H1 (cell line): ENCODE measurements at regions not wholly inside any gene's neighbourhood (a gene's known extent, or its start where the extent isn't known, plus 50 kb on each side); places are given as distances from the start of the nearest gene placed in this dataset.

ENCODE experiments used
- CTCF ChIA-PET: fragments of 300-600 bp; sonication (Branson Sonifier 250); formaldehyde crosslinking; loops from one replicate; lab custom pipeline; 2021; ENCODE audit not compliant: partially characterized antibody; lab: Charles Lee
- POLR2A ChIA-PET: fragments of 300-600 bp; sonication (Branson Sonifier 250); formaldehyde crosslinking; loops from one replicate; lab custom pipeline; 2021; ENCODE audit warnings: inconsistent platforms; ENCODE audit not compliant: partially characterized antibody; lab: Charles Lee
- DNase-seq, 2 experiments: peaks; one replicate each; pipeline versions ENCODE4 v3.0.0 to v3.0.0-alpha.2; 2010 to 2022; ENCODE audit warnings: low spot score in 2 of 2, low read depth in 1 of 2, mixed read lengths in 1 of 2
- FAIRE-seq: peaks from 2 replicates; lab custom pipeline; 2011; peaks lifted over from hg19 to GRCh38; lab: Jason Lieb, UNC
- H2AFZ ChIP-seq: 2 replicates; pipeline ENCODE4 v1.8.1; 2012; ENCODE audit warnings: low read length, inconsistent platforms
- H2AK5ac ChIP-seq: 2 replicates; pipeline ENCODE4 v1.6.1; 2013; ENCODE audit warnings: low read depth, low read length
- H2BK120ac ChIP-seq: replicated peaks from 2 replicates; pipeline ENCODE3; 2013; ENCODE audit warnings: low read depth, low read length, inconsistent platforms
- H2BK12ac ChIP-seq: 2 replicates; pipeline ENCODE4 v1.6.1; 2013; ENCODE audit warnings: low read depth, low read length
- H2BK15ac ChIP-seq: 2 replicates; pipeline ENCODE4 v1.6.1; 2013; ENCODE audit warnings: low read length
- H2BK20ac ChIP-seq: 2 replicates; pipeline ENCODE4 v1.6.1; 2013; ENCODE audit warnings: low read length
- H2BK5ac ChIP-seq: 2 replicates; pipeline ENCODE4 v1.6.1; 2013; ENCODE audit warnings: low read depth, low read length
- H3K14ac ChIP-seq: 2 replicates; pipeline ENCODE4 v1.6.1; 2013; ENCODE audit warnings: inconsistent platforms; ENCODE audit not compliant: insufficient read length
- H3K18ac ChIP-seq: 2 replicates; pipeline ENCODE4 v1.6.1; 2013; ENCODE audit warnings: low read length; ENCODE audit errors: extremely low read depth
- H3K23ac ChIP-seq: 2 replicates; pipeline ENCODE4 v1.6.1; 2013; ENCODE audit warnings: inconsistent platforms; ENCODE audit not compliant: insufficient read length
- H3K23me2 ChIP-seq: 2 replicates; pipeline ENCODE4 v1.6.1; 2013; ENCODE audit warnings: low read depth, low read length
- H3K27ac ChIP-seq: 2 replicates; pipeline ENCODE4 v1.6.1; 2011; ENCODE audit warnings: low read depth, low read length, inconsistent platforms
- H3K27me3 ChIP-seq, 4 experiments: replicated peaks in 1 of 4; 1 replicate in 1 of 4; 2 replicates in 3 of 4; pipeline versions ENCODE4 v1.6.1 to v1.8.1; 2011 to 2013; ENCODE audit warnings: low read length in 3 of 4, mild to moderate bottlenecking in 3 of 4, inconsistent platforms in 2 of 4, mixed read lengths in 2 of 4, moderate library complexity in 1 of 4; ENCODE audit not compliant: control insufficient read depth in 3 of 4, insufficient read depth in 3 of 4; ENCODE audit errors: extremely low read depth in 1 of 4
- H3K36me3 ChIP-seq, 4 experiments: 2 replicates each; pipeline versions ENCODE4 v1.6.1 to v1.8.1; 2011 to 2013; ENCODE audit warnings: mild to moderate bottlenecking in 4 of 4, low read length in 3 of 4, moderate library complexity in 2 of 4, control low read depth in 1 of 4, inconsistent platforms in 1 of 4; ENCODE audit not compliant: insufficient read depth in 4 of 4, control insufficient read depth in 2 of 4
- H3K4ac ChIP-seq: replicated peaks from 2 replicates; pipeline ENCODE3; 2013; ENCODE audit warnings: low read length, low read depth, mixed read lengths, inconsistent platforms; ENCODE audit not compliant: insufficient read length
- H3K4me1 ChIP-seq, 4 experiments: replicated peaks in 1 of 4; 1 replicate in 1 of 4; 2 replicates in 3 of 4; pipeline versions ENCODE4 v1.6.1 to v1.8.1; 2011 to 2013; ENCODE audit warnings: low read length in 3 of 4, inconsistent platforms in 2 of 4, mixed read lengths in 1 of 4; ENCODE audit not compliant: insufficient read depth in 4 of 4, control insufficient read depth in 3 of 4
- H3K4me2 ChIP-seq, 2 experiments: 2 replicates each; pipeline versions ENCODE4 v1.6.1 to v1.8.1; 2011 to 2013; ENCODE audit warnings: low read depth in 2 of 2, low read length in 2 of 2, control low read depth in 1 of 2, inconsistent platforms in 1 of 2, mild to moderate bottlenecking in 1 of 2; ENCODE audit not compliant: insufficient read depth in 1 of 2
- H3K4me3 ChIP-seq, 4 experiments: fragments of 200-600, 300-600 bp in 1 of 4; sonication (generic), shearing (Covaris generic), sonication (Bioruptor Twin) in 1 of 4; 2 replicates each; pipeline versions ENCODE4 v1.5.1 to v1.8.1; 2011 to 2016; ENCODE audit warnings: low read length in 4 of 4, low read depth in 3 of 4, control low read depth in 2 of 4, inconsistent platforms in 2 of 4, mild to moderate bottlenecking in 2 of 4, mixed read lengths in 1 of 4, moderate library complexity in 1 of 4; ENCODE audit not compliant: insufficient read depth in 2 of 4; ENCODE audit errors: extremely low read depth in 1 of 4
- H3K56ac ChIP-seq: replicated peaks from 2 replicates; pipeline ENCODE3; 2013; ENCODE audit warnings: low read depth, mild to moderate bottlenecking, mixed read lengths, low read length, inconsistent platforms; ENCODE audit not compliant: insufficient read length
- H3K79me1 ChIP-seq: 2 replicates; pipeline ENCODE4 v1.6.1; 2013; ENCODE audit warnings: low read depth, low read length, control low read depth
- H3K79me2 ChIP-seq, 2 experiments: 2 replicates each; pipeline versions ENCODE4 v1.6.1 to v1.8.1; 2012 to 2013; ENCODE audit warnings: low read length in 2 of 2, mild to moderate bottlenecking in 2 of 2, inconsistent platforms in 1 of 2; ENCODE audit not compliant: insufficient read depth in 2 of 2, control insufficient read depth in 1 of 2
- H3K9ac ChIP-seq, 4 experiments: replicated peaks in 1 of 4; 1 replicate in 1 of 4; 2 replicates in 3 of 4; pipeline versions ENCODE4 v1.6.1 to v1.8.1; 2011 to 2013; ENCODE audit warnings: low read depth in 3 of 4, low read length in 3 of 4, control low read depth in 2 of 4, mild to moderate bottlenecking in 2 of 4, moderate library complexity in 2 of 4, inconsistent platforms in 1 of 4; ENCODE audit errors: extremely low read depth in 1 of 4
- H3K9me3 ChIP-seq, 2 experiments: 2 replicates each; pipeline versions ENCODE4 v1.6.1 to v1.8.1; 2012 to 2013; ENCODE audit warnings: mild to moderate bottlenecking in 2 of 2, moderate library complexity in 2 of 2, control low read depth in 1 of 2, inconsistent platforms in 1 of 2, low read depth in 1 of 2, low read length in 1 of 2, mixed read lengths in 1 of 2; ENCODE audit not compliant: insufficient read depth in 2 of 2
- H4K20me1 ChIP-seq, 2 experiments: replicated peaks in 1 of 2; 2 replicates each; pipeline versions ENCODE3 to v1.8.1; 2011 to 2013; ENCODE audit warnings: inconsistent platforms in 2 of 2, low read length in 2 of 2, mild to moderate bottlenecking in 1 of 2; ENCODE audit not compliant: insufficient read depth in 2 of 2, control insufficient read depth in 1 of 2
- H4K5ac ChIP-seq: 2 replicates; pipeline ENCODE4 v1.6.1; 2013; ENCODE audit warnings: low read length, low read depth, mixed read lengths, inconsistent platforms; ENCODE audit not compliant: insufficient read length
- H4K8ac ChIP-seq: 2 replicates; pipeline ENCODE4 v1.8.0; 2013; ENCODE audit warnings: mild to moderate bottlenecking, moderate library complexity, low read length, inconsistent platforms; ENCODE audit not compliant: insufficient read depth; ENCODE audit errors: extremely low read depth
- H4K91ac ChIP-seq: replicated peaks from 2 replicates; pipeline ENCODE3; 2013; ENCODE audit warnings: low read length, mixed read lengths, inconsistent platforms; ENCODE audit not compliant: insufficient read length
- ASH2L ChIP-seq: fragments of 200-600, 300-600 bp; sonication (generic); IDR thresholded peaks from one replicate; pipeline ENCODE4 v1.7.1; 2017; ENCODE audit warnings: low read length
- BACH1 ChIP-seq: IDR thresholded peaks from 2 replicates; pipeline ENCODE4 v1.6.1; 2012; ENCODE audit warnings: low read length, improper control_type of control experiment
- CHD2 ChIP-seq: IDR thresholded peaks from 2 replicates; pipeline ENCODE4 v1.6.1; 2012; ENCODE audit warnings: low read length, improper control_type of control experiment
- CREB1 ChIP-seq: IDR thresholded peaks from 2 replicates; pipeline ENCODE4 v1.6.1; 2012; ENCODE audit warnings: inconsistent platforms
- HDAC6 ChIP-seq: IDR thresholded peaks from one replicate; pipeline ENCODE4 v1.7.1; 2012; ENCODE audit warnings: low read depth, mild to moderate bottlenecking, inconsistent platforms, low read length, moderate library complexity
- KDM4A ChIP-seq: IDR thresholded peaks from one replicate; pipeline ENCODE4 v1.7.1; 2012; ENCODE audit warnings: low read depth, mild to moderate bottlenecking, moderate library complexity, low read length, inconsistent platforms; ENCODE audit not compliant: severe bottlenecking
- POLR2A ChIP-seq, 2 experiments: IDR thresholded peaks; 1 replicate in 1 of 2; 2 replicates in 1 of 2; pipeline ENCODE4 v1.6.1; 2011; ENCODE audit warnings: low read depth in 2 of 2, low read length in 2 of 2, mild to moderate bottlenecking in 2 of 2; ENCODE audit errors: control extremely low read depth in 1 of 2
- TAF1 ChIP-seq: IDR thresholded peaks from 2 replicates; pipeline ENCODE4 v1.6.1; 2011; ENCODE audit warnings: mild to moderate bottlenecking, low read depth, low read length
- WGBS, 2 experiments: shearing (Covaris generic) in 1 of 2; methylation state at CpG; one replicate each; pipeline versions ENCODE4 v1.1.6 to v1.1.7; 2013 to 2015; ENCODE audit warnings: low lambda C conversion rate in 2 of 2, mixed read lengths in 2 of 2, inconsistent platforms in 1 of 2, low coverage in 1 of 2, missing lambda C conversion rate in 1 of 2; ENCODE audit not compliant: insufficient replicate concordance in 2 of 2, insufficient coverage in 1 of 2, insufficient read length in 1 of 2; ENCODE audit errors: extremely low coverage in 1 of 2, missing lambda C conversion rate in 1 of 2; 5-methylcytosine and 5-hydroxymethylcytosine counted together

- no peak overlapping the region for H4K91ac ChIP-seq
- no peak overlapping the region for H3K18ac ChIP-seq
- no peaks in the 10 kb centered on the region for H3K27me3 ChIP-seq
- no peaks in the 10 kb centered on the region for H3K9me3 ChIP-seq
- 90% methylated on average over 7 of the region's 7 CpGs; no CpG with 5 or more reads in 1 of the 2 experiments for WGBS, 2 experiments
- no peaks in the 10 kb centered on the region for H3K79me2 ChIP-seq
- H2BK20ac ChIP-seq = no peak overlapping the region
- no peak for FAIRE-seq
- H3K4ac ChIP-seq = no peak overlapping the region
- no peak overlapping the region for H3K4me3 ChIP-seq
- H3K23me2 ChIP-seq = no peaks in the 10 kb centered on the region; the same call in 1 of the 2 replicates
- no peak overlapping the region for H3K23ac ChIP-seq
- ChIA-PET POLR2A (no interaction called here), CTCF (interaction anchor here (1.3 kb wide), 1 partner anchor 12 kb away, joined by 3 read pairs; no protein-coding TSS in a partner anchor)
- no peaks in the 10 kb centered on the region for H3K79me1 ChIP-seq
- H2BK120ac ChIP-seq = no peak overlapping the region
- no peaks in the 10 kb centered on the region for H4K20me1 ChIP-seq
- H2AFZ ChIP-seq = no peak overlapping the region
- no peak for TF ChIP-seq CREB1
- no peak for TF ChIP-seq CHD2
- no peak for TF ChIP-seq HDAC6
- no peak for TF ChIP-seq POLR2A (IDR thresholded peaks at IDR 0.05; ENCODE audit: control extremely low read depth in 1 of 2, low read depth in 2 of 2, low read length in 2 of 2)
- TF ChIP-seq BACH1 = no peak
- TF ChIP-seq KDM4A = no peak
- TF ChIP-seq ASH2L = no peak
- no peak for TF ChIP-seq TAF1
- no peak overlapping the region for H2AK5ac ChIP-seq
- H3K56ac ChIP-seq = no peak overlapping the region
- no peak overlapping the region for H3K14ac ChIP-seq
- H2BK15ac ChIP-seq = no peak overlapping the region
- peaks cover 0 to 8% (median 1%) of the 10 kb centered on the region in 4 experiments; a peak in 4 of 7 replicates for H3K4me1 ChIP-seq
- H2BK5ac ChIP-seq = no peak overlapping the region
- no peak overlapping the region for H3K27ac ChIP-seq
- H4K5ac ChIP-seq = no peak overlapping the region
- H3K9ac ChIP-seq = no peak overlapping the region
- no peak overlapping the region for H2BK12ac ChIP-seq
- no peak overlapping the region for H3K4me2 ChIP-seq
- no peak overlapping the region for H4K8ac ChIP-seq
- H3K36me3 ChIP-seq = no peaks in the 10 kb centered on the region
- no peak for DNase-seq
These were observed 197.2 kb upstream of the ID2 start for GRCh38 chr2:8484502-8485283.
